Neuronal stem cell (in vitro differentiated cells): ENCODE measurements at regions not wholly inside any gene's neighbourhood (a gene's known extent, or its start where the extent isn't known, plus 50 kb on each side); places are given as distances from the start of the nearest gene placed in this dataset.

Experiments used
- DNase-seq: peaks from one replicate; pipeline ENCODE4 v3.0.0-alpha.2; 2013; ENCODE audit warnings: low spot score
- H2AFZ ChIP-seq: one replicate; pipeline ENCODE4 v1.6.1; 2013; ENCODE audit warnings: mild to moderate bottlenecking, low read length, inconsistent platforms
- H2AK5ac ChIP-seq: 2 replicates; pipeline ENCODE4 v1.6.1; 2013; ENCODE audit warnings: low read depth, mild to moderate bottlenecking, inconsistent platforms, low read length, moderate library complexity, mixed read lengths
- H2BK120ac ChIP-seq: 2 replicates; pipeline ENCODE4 v1.6.1; 2013; ENCODE audit warnings: low read depth, mild to moderate bottlenecking, inconsistent platforms, low read length, moderate library complexity, mixed read lengths
- H2BK12ac ChIP-seq: one replicate; pipeline ENCODE4 v1.6.1; 2013; ENCODE audit warnings: low read length, inconsistent platforms
- H2BK15ac ChIP-seq: 2 replicates; pipeline ENCODE4 v1.6.1; 2013; ENCODE audit warnings: mild to moderate bottlenecking, low read length, inconsistent platforms, mixed read lengths
- H2BK5ac ChIP-seq: one replicate; pipeline ENCODE4 v1.6.1; 2013; ENCODE audit warnings: inconsistent platforms, mild to moderate bottlenecking, low read length, moderate library complexity
- H3K14ac ChIP-seq: one replicate; pipeline ENCODE4 v1.6.1; 2013; ENCODE audit warnings: low read length, inconsistent platforms
- H3K18ac ChIP-seq: 2 replicates; pipeline ENCODE4 v1.6.1; 2013; ENCODE audit warnings: low read length, inconsistent platforms
- H3K23ac ChIP-seq: 2 replicates; pipeline ENCODE4 v1.6.1; 2013; ENCODE audit warnings: low read depth, mild to moderate bottlenecking, mixed read lengths, low read length, inconsistent platforms; ENCODE audit not compliant: poor library complexity
- H3K27ac ChIP-seq: replicated peaks from 3 replicates; pipeline ENCODE4 v1.5.1; 2013; ENCODE audit warnings: low read length, inconsistent platforms
- H3K27me3 ChIP-seq, 3 experiments: 2 replicates each; pipeline ENCODE4 v1.6.1; 2013; ENCODE audit warnings: low read length in 3 of 3, mild to moderate bottlenecking in 2 of 3, inconsistent platforms in 1 of 3, low read depth in 1 of 3, mixed read lengths in 1 of 3, moderate library complexity in 1 of 3; ENCODE audit not compliant: control insufficient read depth in 3 of 3, insufficient read depth in 3 of 3
- H3K36me3 ChIP-seq, 2 donors: replicated peaks in 1 of 2; 2 replicates each; pipeline ENCODE4 v1.6.1; 2013; ENCODE audit warnings: low read length in 2 of 2; ENCODE audit not compliant: control insufficient read depth in 2 of 2, insufficient read depth in 2 of 2
- H3K4ac ChIP-seq: 2 replicates; pipeline ENCODE4 v1.6.1; 2013; ENCODE audit warnings: inconsistent platforms, mild to moderate bottlenecking, low read length, moderate library complexity
- H3K4me1 ChIP-seq, 2 donors: 1 replicate in 1 of 2; 2 replicates in 1 of 2; pipeline ENCODE4 v1.6.1; 2013; ENCODE audit warnings: low read length in 2 of 2, low read depth in 1 of 2; ENCODE audit not compliant: control insufficient read depth in 2 of 2, insufficient read depth in 1 of 2
- H3K4me2 ChIP-seq: one replicate; pipeline ENCODE4 v1.6.1; 2013; ENCODE audit warnings: mild to moderate bottlenecking, low read length, inconsistent platforms; ENCODE audit not compliant: insufficient read depth, poor library complexity, severe bottlenecking
- H3K4me3 ChIP-seq, 2 donors: 2 replicates each; pipeline ENCODE4 v1.5.1; 2013; ENCODE audit warnings: low read length in 2 of 2, mild to moderate bottlenecking in 2 of 2, inconsistent platforms in 1 of 2, moderate library complexity in 1 of 2
- H3K79me1 ChIP-seq: one replicate; pipeline ENCODE4 v1.6.1; 2013; ENCODE audit warnings: low read depth, mild to moderate bottlenecking, inconsistent platforms, low read length, moderate library complexity
- H3K9ac ChIP-seq: one replicate; pipeline ENCODE4 v1.6.1; 2013; ENCODE audit warnings: mild to moderate bottlenecking, low read depth, low read length, inconsistent platforms; ENCODE audit not compliant: poor library complexity
- H3K9me3 ChIP-seq, 2 donors: replicated peaks in 1 of 2; 2 replicates each; pipeline versions ENCODE3 to v1.6.1; 2013; ENCODE audit warnings: low read length in 2 of 2, mild to moderate bottlenecking in 2 of 2, inconsistent platforms in 1 of 2, low read depth in 1 of 2, mixed read lengths in 1 of 2, moderate library complexity in 1 of 2; ENCODE audit not compliant: control insufficient read depth in 2 of 2, insufficient read depth in 1 of 2
- H4K8ac ChIP-seq: one replicate; pipeline ENCODE4 v1.6.1; 2013; ENCODE audit warnings: low read depth, mild to moderate bottlenecking, inconsistent platforms, low read length, moderate library complexity
- H4K91ac ChIP-seq: one replicate; pipeline ENCODE4 v1.6.1; 2013; ENCODE audit warnings: low read length, low read depth, mild to moderate bottlenecking, inconsistent platforms; ENCODE audit not compliant: poor library complexity
- WGBS, 2 donors: extraction: QIAGEN DNeasy Blood & Tissue Kit; methylation state at CpG; one replicate each; pipeline ENCODE4 v1.1.7; 2013; ENCODE audit warnings: missing lambda C conversion rate in 2 of 2, mixed read lengths in 1 of 2; ENCODE audit not compliant: insufficient read length in 2 of 2, insufficient replicate concordance in 1 of 2; ENCODE audit errors: extremely low coverage in 2 of 2; 5-methylcytosine and 5-hydroxymethylcytosine counted together

DNA sequence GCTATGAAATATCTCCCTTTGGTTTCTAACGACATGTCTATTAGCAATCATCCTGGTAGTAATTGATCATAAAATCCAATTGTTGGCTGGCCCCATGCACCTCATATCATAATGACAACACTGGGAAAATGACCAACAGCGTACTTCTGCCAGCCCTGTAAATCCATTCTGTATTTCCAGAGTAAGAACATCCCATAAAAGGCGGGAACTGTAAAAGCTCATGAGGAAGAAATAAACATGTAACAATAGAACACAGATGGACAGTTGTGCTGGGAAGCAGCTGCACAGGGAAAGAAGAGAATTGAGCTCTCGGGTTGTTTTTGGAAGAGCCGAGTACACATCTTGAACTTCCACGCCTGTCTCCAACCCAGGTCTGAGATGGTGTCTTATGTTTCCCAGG is 218.7 kb downstream of the CMPK2 start:
- H4K91ac ChIP-seq: no peak overlapping the region
- no peak overlapping the region for H2BK120ac ChIP-seq
- H3K4me2 ChIP-seq: no peak overlapping the region
- H3K18ac ChIP-seq: no peak overlapping the region
- H2AK5ac ChIP-seq: no peak overlapping the region
- H2BK5ac ChIP-seq: no peak overlapping the region
- no peak for DNase-seq
- no peak overlapping the region for H3K4ac ChIP-seq
- no peak overlapping the region for H2BK15ac ChIP-seq
- no peaks in the 10 kb centered on the region for H3K79me1 ChIP-seq
- no CpG with 5 or more reads among the region's 6 CpGs for WGBS, 2 donors
- no peak overlapping the region for H3K23ac ChIP-seq
- H3K14ac ChIP-seq: no peak overlapping the region
- no peak overlapping the region for H3K27ac ChIP-seq
- H3K9me3 ChIP-seq: peaks cover 0 to 5% of the 10 kb centered on the region in 2 donors
- H3K4me3 ChIP-seq: no peak overlapping the region
- H2BK12ac ChIP-seq: no peak overlapping the region
- H3K4me1 ChIP-seq: peaks cover 0 to 2% of the 10 kb centered on the region in 2 donors
- no peaks in the 10 kb centered on the region for H3K36me3 ChIP-seq
- H3K27me3 ChIP-seq: no peaks in the 10 kb centered on the region
- H2AFZ ChIP-seq: no peak overlapping the region
- H3K9ac ChIP-seq: no peak overlapping the region
- H4K8ac ChIP-seq: no peak overlapping the region

- Histone ChIP-seq H3K18ac (no peak overlapping the region), H2BK15ac (no peak overlapping the region), H3K9ac (no peak overlapping the region), H3K4me1 (peaks cover 0 to 2% of the 10 kb centered on the region in 2 donors), H3K4me2 (no peak overlapping the region), H3K14ac (no peak overlapping the region), H2BK120ac (no peak overlapping the region), H3K27me3 (no peaks in the 10 kb centered on the region), H4K91ac (no peak overlapping the region), H3K9me3 (peaks cover 0 to 5% of the 10 kb centered on the region in 2 donors), H2AFZ (no peak overlapping the region), H3K23ac (no peak overlapping the region), H4K8ac (no peak overlapping the region), H2BK12ac (no peak overlapping the region), H2BK5ac (no peak overlapping the region), H3K36me3 (no peaks in the 10 kb centered on the region), H3K4me3 (no peak overlapping the region), H3K4ac (no peak overlapping the region), H3K79me1 (no peaks in the 10 kb centered on the region), H2AK5ac (no peak overlapping the region), H3K27ac (no peak overlapping the region)
- no CpG with 5 or more reads among the region's 6 CpGs for WGBS, 2 donors
- DNase-seq: no peak
Observed at GRCh38 chr2:6648596-6649247, 217.0 kb downstream of the CMPK2 start.

- H2BK120ac ChIP-seq: no peak overlapping the region
- DNase-seq: no peak
- H4K91ac ChIP-seq: no peak overlapping the region
- H3K9ac ChIP-seq: no peak overlapping the region
- no peaks in the 10 kb centered on the region for H3K27me3 ChIP-seq
- H3K14ac ChIP-seq: no peak overlapping the region
- no peak overlapping the region for H3K23ac ChIP-seq
- WGBS, 2 donors: no CpG with 5 or more reads among the region's 5 CpGs
- no peak overlapping the region for H4K8ac ChIP-seq
- H2BK15ac ChIP-seq: no peak overlapping the region
- H3K9me3 ChIP-seq: peaks cover 0 to 5% of the 10 kb centered on the region in 2 donors
- H2BK12ac ChIP-seq: no peak overlapping the region
- H2AFZ ChIP-seq: peak overlapping the region; percentile 14
- H2AK5ac ChIP-seq: no peak overlapping the region
- peaks cover 0 to 2% of the 10 kb centered on the region in 2 donors for H3K4me1 ChIP-seq
- no peak overlapping the region for H3K4me3 ChIP-seq
- no peak overlapping the region for H3K4ac ChIP-seq
- H3K18ac ChIP-seq: no peak overlapping the region
- H2BK5ac ChIP-seq: no peak overlapping the region
- no peak overlapping the region for H3K27ac ChIP-seq
- no peak overlapping the region for H3K4me2 ChIP-seq
- H3K79me1 ChIP-seq: no peaks in the 10 kb centered on the region
- no peaks in the 10 kb centered on the region for H3K36me3 ChIP-seq
Observed at GRCh38 chr2:6650311-6650710, 215.4 kb downstream of the CMPK2 start.

DNA sequence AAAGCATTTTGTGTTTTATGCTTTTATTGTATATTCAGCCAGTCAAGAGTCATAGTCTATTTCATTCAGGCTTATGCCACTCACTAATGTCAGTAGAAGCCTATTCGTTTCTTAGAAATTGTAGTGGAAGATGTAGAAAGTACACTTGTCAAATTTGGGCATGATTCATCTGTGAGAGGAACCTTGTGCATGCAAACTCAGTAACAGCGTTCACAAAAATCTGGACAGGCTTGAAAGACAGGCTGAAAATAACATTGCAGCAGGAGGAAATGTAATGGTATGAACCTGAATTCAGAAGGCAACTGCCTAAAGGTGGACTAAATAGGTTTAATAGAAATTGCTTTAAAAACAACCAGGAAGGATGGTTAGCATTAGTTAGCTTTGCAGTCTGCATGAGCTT is 213.5 kb downstream of the CMPK2 start:
- Histone ChIP-seq H2AFZ (no peak overlapping the region), H3K4ac (no peak overlapping the region), H2BK120ac (no peak overlapping the region), H3K27ac (no peak overlapping the region), H3K9ac (no peak overlapping the region), H3K27me3 (no peaks in the 10 kb centered on the region), H3K18ac (no peak overlapping the region), H2BK5ac (no peak overlapping the region), H3K79me1 (no peaks in the 10 kb centered on the region), H3K4me3 (no peak overlapping the region), H3K4me1 (peaks cover 0 to 2% of the 10 kb centered on the region in 2 donors), H3K9me3 (peaks cover 0 to 5% of the 10 kb centered on the region in 2 donors), H2AK5ac (no peak overlapping the region), H3K14ac (no peak overlapping the region), H3K36me3 (no peaks in the 10 kb centered on the region), H3K23ac (no peak overlapping the region), H4K8ac (no peak overlapping the region), H3K4me2 (no peak overlapping the region), H2BK12ac (no peak overlapping the region), H2BK15ac (no peak overlapping the region), H4K91ac (no peak overlapping the region)
- no peak for DNase-seq
- WGBS, 2 donors: no CpG with 5 or more reads among the region's 2 CpGs
